Stimulated activated CD4-positive, alpha-beta T cell treated with anti-CD3 and anti-CD28 coated beads, TNF-alpha, amount 100 ng/mL, for 48 hours (primary cell): ENCODE measurements at regions not wholly inside any gene's neighbourhood (a gene's known extent, or its start where the extent isn't known, plus 50 kb on each side); places are given as distances from the start of the nearest gene placed in this dataset.
"Not testable (repeated sequence)": the region's sequence is repeated elsewhere in the genome, so short reads cannot be mapped to it uniquely, and the experiment has no call there.

ENCODE experiments used
- DNase-seq, 3 donors: peaks; one replicate each; pipeline ENCODE4 v3.0.0-alpha.2; 2020; ENCODE audit warnings: low read depth in 3 of 3

GRCh38 chr7:114806590-114807162, 115.2 kb upstream of the MDFIC start:
- no peak for DNase-seq

GRCh38 chr7:114812570-114812969, 109.3 kb upstream of the MDFIC start:
- no peak for DNase-seq

- DNase-seq: no peak
Measured at GRCh38 chr7:114813624-114814023, 108.3 kb upstream of the MDFIC start.

GRCh38 chr7:114817036-114817435, 104.9 kb upstream of the MDFIC start:
- not testable (repeated sequence) for DNase-seq

GRCh38 chr7:114818501-114818900, 103.4 kb upstream of the MDFIC start:
- peak in 1 of 3 donors; percentile 21 for DNase-seq

GRCh38 chr7:114819616-114820362, 102.1 kb upstream of the MDFIC start:
- no peak for DNase-seq

DNA sequence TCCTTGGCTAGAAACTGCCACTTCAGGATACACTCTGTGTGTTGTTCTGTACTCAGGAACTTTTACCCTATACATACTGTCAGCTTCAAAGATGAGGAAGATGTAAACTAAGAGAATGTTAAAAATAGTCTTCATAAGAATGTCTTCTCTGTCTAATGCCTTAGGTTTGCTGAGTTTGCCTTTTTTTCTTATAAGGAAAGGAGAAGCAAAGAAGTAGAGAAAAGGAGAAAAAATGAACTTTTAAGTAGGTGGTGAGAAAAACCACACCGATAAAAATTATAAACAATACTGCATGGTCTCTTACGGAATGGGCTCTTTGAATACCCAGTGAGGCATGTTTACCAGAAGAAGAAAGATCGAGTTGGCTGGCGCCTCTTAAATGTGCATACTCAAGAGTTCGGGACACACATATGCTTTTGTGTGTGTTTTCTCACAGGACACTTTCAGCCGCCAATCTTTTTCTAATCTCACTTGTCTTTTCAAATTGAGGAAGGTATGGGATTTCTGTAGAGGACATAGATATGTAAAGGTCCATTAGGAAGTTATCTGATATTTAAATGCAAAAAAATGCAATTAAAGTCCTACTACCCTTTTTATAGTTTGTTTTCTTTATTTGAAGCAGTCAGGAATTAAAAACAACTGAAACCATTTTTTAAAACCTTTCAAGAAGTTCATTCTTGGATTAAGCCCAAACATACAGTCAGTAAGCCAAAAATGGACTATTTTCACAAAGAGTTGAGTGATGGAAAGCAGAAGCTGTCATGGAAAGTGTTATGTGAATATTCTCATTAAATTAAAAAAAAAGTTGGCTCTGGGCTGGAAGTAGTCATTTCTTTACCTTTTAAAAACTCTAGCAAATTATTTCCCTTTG, 100.6 kb upstream of the MDFIC start:
- no peak for DNase-seq

- DNase-seq: no peak
Measured at GRCh38 chr7:114822131-114822530, 99.8 kb upstream of the MDFIC start.

GRCh38 chr7:114822844-114823243, 99.0 kb upstream of the MDFIC start:
- no peak for DNase-seq

GRCh38 chr7:114823290-114823689, 98.6 kb upstream of the MDFIC start:
- DNase-seq: no peak

DNA sequence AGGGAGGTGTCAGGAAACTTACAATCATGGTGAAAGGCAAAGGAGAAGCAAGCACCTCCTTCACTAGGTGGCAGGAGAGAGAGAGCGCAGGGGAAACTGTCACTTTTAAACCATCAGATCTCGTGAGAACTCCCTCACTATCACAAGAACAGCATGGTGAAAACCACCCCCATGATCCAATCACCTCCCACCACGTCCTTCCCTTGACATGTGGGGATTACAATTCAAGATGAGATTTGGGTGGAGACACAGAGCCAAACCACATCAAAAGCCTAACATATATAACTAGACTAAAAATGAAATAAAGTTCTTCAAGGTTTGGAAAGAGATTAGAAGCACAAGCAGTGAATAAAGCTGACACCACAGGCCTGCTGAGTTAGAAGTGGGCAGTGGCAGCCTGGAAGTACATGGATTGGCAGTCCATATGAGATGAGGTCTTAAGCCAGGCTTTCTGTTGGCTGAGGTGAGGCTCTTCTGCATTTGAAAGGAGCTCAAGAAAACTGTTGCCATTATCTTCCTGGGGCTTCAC, 96.4 kb upstream of the MDFIC start:
- DNase-seq: peak; percentile 22 to 69 (median 30)

GRCh38 chr7:114830952-114831351, 90.9 kb upstream of the MDFIC start:
- DNase-seq: no peak

- no peak for DNase-seq
Measured at GRCh38 chr7:114832906-114833595, 88.8 kb upstream of the MDFIC start.

- no peak for DNase-seq
Measured at GRCh38 chr7:114835303-114835702, 86.6 kb upstream of the MDFIC start.

DNA sequence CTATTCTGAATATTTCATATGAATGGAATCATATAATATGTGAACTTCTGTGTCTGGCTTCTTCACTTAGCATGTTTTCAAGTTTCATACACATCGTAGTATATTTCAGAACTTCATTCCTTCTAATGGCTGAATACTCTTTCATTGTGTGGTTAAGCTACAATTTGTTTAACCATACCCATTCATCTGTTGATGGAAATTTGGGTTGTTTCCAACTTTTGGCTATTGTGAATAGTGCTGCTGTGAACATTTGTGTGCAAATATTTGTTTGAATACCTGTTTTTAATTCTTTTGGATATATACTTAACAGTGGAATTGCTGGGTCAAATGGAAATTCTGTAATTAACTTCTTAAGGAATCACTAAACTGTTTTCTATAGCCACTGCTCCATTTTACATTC, 86.0 kb upstream of the MDFIC start:
- no peak for DNase-seq

DNA sequence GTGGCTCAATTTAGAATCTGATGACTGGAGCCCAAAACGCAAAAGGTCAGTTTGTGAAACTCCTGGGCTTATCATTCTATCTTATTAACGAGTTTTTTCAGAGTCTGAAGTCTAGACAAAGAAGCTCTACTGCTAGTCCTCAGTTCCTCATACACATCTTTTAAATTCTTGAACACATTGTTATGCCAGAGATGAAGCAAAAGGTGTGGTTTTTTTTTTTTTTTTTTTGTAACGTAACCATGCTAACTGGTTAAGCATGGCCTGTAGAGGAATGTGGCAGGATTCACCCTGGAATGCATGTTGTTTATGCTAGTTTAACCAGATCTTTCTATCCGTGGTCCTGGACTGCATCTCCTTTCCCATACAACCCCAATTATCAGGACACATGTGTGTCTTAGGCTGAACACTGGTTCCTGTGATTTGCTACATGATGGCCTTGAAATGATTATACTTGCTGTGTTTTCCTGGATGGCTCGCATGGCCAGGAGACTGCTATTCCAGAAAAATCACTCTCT, 79.3 kb upstream of the MDFIC start:
- no peak for DNase-seq

GRCh38 chr7:114843102-114843501, 78.8 kb upstream of the MDFIC start:
- DNase-seq: no peak

DNA sequence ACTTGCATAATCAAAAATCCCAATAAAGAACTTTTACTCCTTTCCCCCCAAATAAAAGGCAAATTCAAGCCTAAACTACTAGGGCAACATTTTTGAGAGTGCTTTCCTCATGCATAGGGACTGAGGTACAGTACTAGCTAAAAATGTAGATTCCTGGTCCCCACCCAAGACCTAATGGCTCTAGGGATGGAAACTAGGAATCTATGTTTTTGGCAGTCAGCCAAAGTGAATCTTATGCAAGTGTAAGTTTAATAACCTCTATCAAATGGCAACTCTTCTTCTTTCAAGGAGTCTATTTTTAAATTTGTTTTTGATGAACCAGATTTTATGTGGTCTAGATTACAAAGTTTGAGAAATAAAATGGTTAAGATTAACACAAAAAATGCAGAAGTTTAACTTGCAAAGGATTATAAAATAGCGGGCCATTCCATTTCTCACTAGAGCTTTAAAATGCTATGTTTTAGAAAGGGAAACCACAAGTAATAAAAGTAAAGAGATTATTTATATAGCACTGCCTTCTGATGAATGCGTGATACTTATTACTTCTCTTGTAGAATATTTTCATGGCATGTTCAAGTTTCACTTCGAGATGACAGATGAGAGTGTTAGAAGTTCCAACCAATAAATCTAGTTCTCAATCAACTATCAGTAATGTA, 70.4 kb upstream of the MDFIC start:
- no peak for DNase-seq

DNA sequence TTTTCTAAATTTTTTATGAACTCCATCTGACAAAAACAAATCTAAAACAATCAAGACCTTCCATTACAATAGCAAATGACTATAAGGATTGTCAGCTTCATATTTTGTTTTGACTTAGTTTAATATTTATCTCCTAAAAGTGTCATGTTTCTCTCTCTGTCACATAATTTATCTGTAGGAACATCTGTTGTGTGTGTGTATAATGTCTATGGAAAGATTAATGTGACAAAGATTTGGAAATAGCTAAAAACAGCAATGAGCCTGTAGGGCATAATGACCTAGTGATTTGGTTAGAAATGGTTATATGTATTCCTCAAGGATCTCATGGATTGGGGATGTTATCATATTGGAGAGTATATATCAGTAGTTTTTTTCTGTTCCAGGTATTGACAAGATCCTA, 69.6 kb upstream of the MDFIC start:
- DNase-seq: no peak

GRCh38 chr7:114853189-114853588, 68.7 kb upstream of the MDFIC start:
- DNase-seq: no peak

- DNase-seq: no peak
Measured at GRCh38 chr7:114854369-114854768, 67.5 kb upstream of the MDFIC start.
